ENCODE measurements at regions not wholly inside any gene's neighbourhood (a gene's known extent, or its start where the extent isn't known, plus 50 kb on each side); places are given as distances from the start of the nearest gene placed in this dataset.

DNA sequence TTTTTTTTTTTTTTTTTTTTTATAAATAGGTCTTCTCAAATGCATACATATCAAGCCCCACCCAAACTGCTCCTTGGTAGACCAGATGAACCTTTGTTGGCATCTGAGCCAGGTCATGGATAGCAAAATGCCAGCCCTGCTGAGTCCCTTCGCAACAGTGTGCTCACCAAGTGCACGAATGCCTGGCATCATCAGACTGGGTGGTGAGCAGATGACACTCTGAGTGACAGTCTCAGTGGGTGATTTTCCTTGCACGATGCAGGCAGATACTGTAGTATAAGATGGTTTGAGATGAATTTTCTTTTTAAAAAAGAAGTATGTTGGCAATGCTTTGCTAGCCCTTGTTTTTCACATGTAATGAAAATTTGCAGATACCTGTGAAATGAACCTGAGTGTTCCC, 74.0 kb downstream of the RCN1 start (continued):
- TF ChIP-seq CBFB (IDR thresholded peaks at IDR 0.05; ENCODE audit: low read depth): no peak
- TF ChIP-seq, protein P1, sequence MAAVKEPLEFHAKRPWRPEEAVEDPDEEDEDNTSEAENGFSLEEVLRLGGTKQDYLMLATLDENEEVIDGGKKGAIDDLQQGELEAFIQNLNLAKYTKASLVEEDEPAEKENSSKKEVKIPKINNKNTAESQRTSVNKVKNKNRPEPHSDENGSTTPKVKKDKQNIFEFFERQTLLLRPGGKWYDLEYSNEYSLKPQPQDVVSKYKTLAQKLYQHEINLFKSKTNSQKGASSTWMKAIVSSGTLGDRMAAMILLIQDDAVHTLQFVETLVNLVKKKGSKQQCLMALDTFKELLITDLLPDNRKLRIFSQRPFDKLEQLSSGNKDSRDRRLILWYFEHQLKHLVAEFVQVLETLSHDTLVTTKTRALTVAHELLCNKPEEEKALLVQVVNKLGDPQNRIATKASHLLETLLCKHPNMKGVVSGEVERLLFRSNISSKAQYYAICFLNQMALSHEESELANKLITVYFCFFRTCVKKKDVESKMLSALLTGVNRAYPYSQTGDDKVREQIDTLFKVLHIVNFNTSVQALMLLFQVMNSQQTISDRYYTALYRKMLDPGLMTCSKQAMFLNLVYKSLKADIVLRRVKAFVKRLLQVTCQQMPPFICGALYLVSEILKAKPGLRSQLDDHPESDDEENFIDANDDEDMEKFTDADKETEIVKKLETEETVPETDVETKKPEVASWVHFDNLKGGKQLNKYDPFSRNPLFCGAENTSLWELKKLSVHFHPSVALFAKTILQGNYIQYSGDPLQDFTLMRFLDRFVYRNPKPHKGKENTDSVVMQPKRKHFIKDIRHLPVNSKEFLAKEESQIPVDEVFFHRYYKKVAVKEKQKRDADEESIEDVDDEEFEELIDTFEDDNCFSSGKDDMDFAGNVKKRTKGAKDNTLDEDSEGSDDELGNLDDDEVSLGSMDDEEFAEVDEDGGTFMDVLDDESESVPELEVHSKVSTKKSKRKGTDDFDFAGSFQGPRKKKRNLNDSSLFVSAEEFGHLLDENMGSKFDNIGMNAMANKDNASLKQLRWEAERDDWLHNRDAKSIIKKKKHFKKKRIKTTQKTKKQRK (IDR thresholded peaks at IDR 0.05; ENCODE audit: low read depth, low read length): no peak

- Histone ChIP-seq H3K9ac (ENCODE audit: control insufficient read depth, insufficient read depth, low read length) (no peak overlapping the region), H3K9me3 (replicated peaks; ENCODE audit: control insufficient read depth, insufficient read depth, low read length) (no peaks in the 10 kb centered on the region), H3K36me3 (ENCODE audit: control insufficient read depth in 2 of 2, insufficient read depth in 2 of 2, low read length in 1 of 2) (no peaks in the 10 kb centered on the region), H3K4me1 (ENCODE audit: control insufficient read depth, insufficient read depth, low read length) (no peaks in the 10 kb centered on the region; the same call in 1 of the 2 replicates), H2AFZ (ENCODE audit: control insufficient read depth, low read depth, low read length) (no peak overlapping the region), H3K27me3 (replicated peaks in 1 of 2; ENCODE audit: control insufficient read depth in 2 of 2, insufficient read depth in 2 of 2, low read length in 1 of 2) (no peaks in the 10 kb centered on the region; a peak in 1 of 4 replicates), H4K20me1 (ENCODE audit: control insufficient read depth, insufficient read depth) (no peaks in the 10 kb centered on the region), H3K4me3 (no peak overlapping the region), H3K4me2 (ENCODE audit: control insufficient read depth, insufficient read depth) (no peak overlapping the region), H3K27ac (ENCODE audit: control insufficient read depth, insufficient read depth) (no peak overlapping the region), H3K79me2 (ENCODE audit: control insufficient read depth, insufficient read depth, low read length) (no peaks in the 10 kb centered on the region)
- in situ Hi-C loops (cut with MboI) (no loop called here), intact Hi-C loops (cut with micrococcal nuclease; ENCODE audit: unreplicated experiment) (no loop called here)
- DNase-seq (ENCODE audit: low read depth, low spot score): no peak
- POLR2A ChIA-PET: no interaction called here
- RAD21 ChIA-PET (ENCODE audit: unreplicated experiment): interaction anchor here (6.3 kb wide), 1 partner anchor 117 kb away, joined by 50 read pairs; no protein-coding TSS in a partner anchor
- 94% methylated on average over 2 of the region's 2 CpGs for whole genome bisulfite sequencing (ENCODE audit: insufficient coverage, insufficient replicate concordance, low lambda C conversion rate, missing lambda C conversion rate)
- FAIRE-seq: no peak
- SMC1A ChIA-PET (ENCODE audit: uncharacterized antibody, unreplicated experiment): interaction anchor here (1.0 to 12.7 kb wide), 3 partner anchors 10 to 117 kb away, joined by 4 to 205 read pairs (median 10); no protein-coding TSS in a partner anchor
- BruUV-seq (replicated peaks): no TSS peak
- CTCF ChIA-PET: interaction anchor here (11.7 kb wide), 1 partner anchor 116 kb away, joined by 306 read pairs; no protein-coding TSS in a partner anchor
- no peak for ATAC-seq
- TF ChIP-seq TCF7 (IDR thresholded peaks at IDR 0.05; ENCODE audit: borderline replicate concordance): no peak
- TF ChIP-seq, protein P2, sequence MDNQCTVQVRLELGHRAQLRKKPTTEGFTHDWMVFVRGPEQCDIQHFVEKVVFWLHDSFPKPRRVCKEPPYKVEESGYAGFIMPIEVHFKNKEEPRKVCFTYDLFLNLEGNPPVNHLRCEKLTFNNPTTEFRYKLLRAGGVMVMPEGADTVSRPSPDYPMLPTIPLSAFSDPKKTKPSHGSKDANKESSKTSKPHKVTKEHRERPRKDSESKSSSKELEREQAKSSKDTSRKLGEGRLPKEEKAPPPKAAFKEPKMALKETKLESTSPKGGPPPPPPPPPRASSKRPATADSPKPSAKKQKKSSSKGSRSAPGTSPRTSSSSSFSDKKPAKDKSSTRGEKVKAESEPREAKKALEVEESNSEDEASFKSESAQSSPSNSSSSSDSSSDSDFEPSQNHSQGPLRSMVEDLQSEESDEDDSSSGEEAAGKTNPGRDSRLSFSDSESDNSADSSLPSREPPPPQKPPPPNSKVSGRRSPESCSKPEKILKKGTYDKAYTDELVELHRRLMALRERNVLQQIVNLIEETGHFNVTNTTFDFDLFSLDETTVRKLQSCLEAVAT (IDR thresholded peaks at IDR 0.05): no peak
- no peak for TF ChIP-seq JUND (IDR thresholded peaks at IDR 0.05; ENCODE audit: low read depth, low read length)
- TF ChIP-seq ZBED1 (IDR thresholded peaks at IDR 0.05; ENCODE audit: borderline replicate concordance): no peak
- TF ChIP-seq EZH2 (IDR thresholded peaks at IDR 0.05; ENCODE audit: borderline replicate concordance, control insufficient read depth, low read depth, low read length): no peak
- no peak for TF ChIP-seq ATF2 (IDR thresholded peaks at IDR 0.05; ENCODE audit: low read length)
- TF ChIP-seq FOXK2 (IDR thresholded peaks at IDR 0.05): no peak
- TF ChIP-seq, protein P3, sequence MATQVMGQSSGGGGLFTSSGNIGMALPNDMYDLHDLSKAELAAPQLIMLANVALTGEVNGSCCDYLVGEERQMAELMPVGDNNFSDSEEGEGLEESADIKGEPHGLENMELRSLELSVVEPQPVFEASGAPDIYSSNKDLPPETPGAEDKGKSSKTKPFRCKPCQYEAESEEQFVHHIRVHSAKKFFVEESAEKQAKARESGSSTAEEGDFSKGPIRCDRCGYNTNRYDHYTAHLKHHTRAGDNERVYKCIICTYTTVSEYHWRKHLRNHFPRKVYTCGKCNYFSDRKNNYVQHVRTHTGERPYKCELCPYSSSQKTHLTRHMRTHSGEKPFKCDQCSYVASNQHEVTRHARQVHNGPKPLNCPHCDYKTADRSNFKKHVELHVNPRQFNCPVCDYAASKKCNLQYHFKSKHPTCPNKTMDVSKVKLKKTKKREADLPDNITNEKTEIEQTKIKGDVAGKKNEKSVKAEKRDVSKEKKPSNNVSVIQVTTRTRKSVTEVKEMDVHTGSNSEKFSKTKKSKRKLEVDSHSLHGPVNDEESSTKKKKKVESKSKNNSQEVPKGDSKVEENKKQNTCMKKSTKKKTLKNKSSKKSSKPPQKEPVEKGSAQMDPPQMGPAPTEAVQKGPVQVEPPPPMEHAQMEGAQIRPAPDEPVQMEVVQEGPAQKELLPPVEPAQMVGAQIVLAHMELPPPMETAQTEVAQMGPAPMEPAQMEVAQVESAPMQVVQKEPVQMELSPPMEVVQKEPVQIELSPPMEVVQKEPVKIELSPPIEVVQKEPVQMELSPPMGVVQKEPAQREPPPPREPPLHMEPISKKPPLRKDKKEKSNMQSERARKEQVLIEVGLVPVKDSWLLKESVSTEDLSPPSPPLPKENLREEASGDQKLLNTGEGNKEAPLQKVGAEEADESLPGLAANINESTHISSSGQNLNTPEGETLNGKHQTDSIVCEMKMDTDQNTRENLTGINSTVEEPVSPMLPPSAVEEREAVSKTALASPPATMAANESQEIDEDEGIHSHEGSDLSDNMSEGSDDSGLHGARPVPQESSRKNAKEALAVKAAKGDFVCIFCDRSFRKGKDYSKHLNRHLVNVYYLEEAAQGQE (IDR thresholded peaks at IDR 0.05; ENCODE audit: low read depth, low read length): no peak
- no peak for TF ChIP-seq IKZF1 (conservative IDR thresholded peaks at IDR 0.05)
- no peak for TF ChIP-seq NFIC (IDR thresholded peaks at IDR 0.05; ENCODE audit: low read depth, low read length)
- no peak for TF ChIP-seq RCOR1 (conservative IDR thresholded peaks at IDR 0.05; ENCODE audit: low read depth, low read length)
- no peak for TF ChIP-seq NFYB (IDR thresholded peaks at IDR 0.05; ENCODE audit: insufficient read depth, low read depth, low read length)
Measured at GRCh38 chr11:32168924-32169323, 78.0 kb downstream of the RCN1 start.

Measured in GM12878 (cell line).